GM23338 (cell line): ENCODE measurements at regions not wholly inside any gene's neighbourhood (a gene's known extent, or its start where the extent isn't known, plus 50 kb on each side); places are given as distances from the start of the nearest gene placed in this dataset.

Experiments used
- CREB1 ChIP-seq: fragments of 250-450 bp; sonication (Bioruptor Pico); IDR thresholded peaks from 2 replicates; pipeline ENCODE4 v1.5.0; 2020; ENCODE audit warnings: low read depth, mild to moderate bottlenecking, moderate library complexity
- EZH2 ChIP-seq: fragments of 200-600 bp; sonication (generic); IDR thresholded peaks from one replicate; pipeline ENCODE4 v1.8.0; 2017; ENCODE audit warnings: antibody characterized with exemption, mild to moderate bottlenecking, low read depth; ENCODE audit not compliant: unreplicated experiment
- EZH2phosphoT487 ChIP-seq: fragments of 200-600 bp; sonication (generic); IDR thresholded peaks from one replicate; pipeline ENCODE4 v1.8.1; 2018; ENCODE audit warnings: antibody characterized with exemption; ENCODE audit not compliant: unreplicated experiment
- POLR2AphosphoS5 ChIP-seq: IDR thresholded peaks from 2 replicates; pipeline ENCODE4 v1.6.1; 2016; ENCODE audit warnings: antibody characterized with exemption, low read depth
- TF ChIP-seq, protein P1 (sequence below), 2 experiments: fragments of 200-600 bp in 1 of 2; sonication (generic) in 1 of 2; conservative IDR thresholded peaks; 2 replicates each; pipeline versions ENCODE4 v1.5.1 to v1.6.1; 2016 to 2017; ENCODE audit warnings: antibody characterized with exemption in 2 of 2, low read depth in 2 of 2, mild to moderate bottlenecking in 2 of 2, moderate library complexity in 1 of 2
- TF ChIP-seq, protein P2 (sequence below): IDR thresholded peaks from one replicate; pipeline ENCODE4 v1.6.1; 2018; ENCODE audit warnings: antibody characterized with exemption; ENCODE audit not compliant: unreplicated experiment

GRCh38 chr2:142803158-142803557, 74.3 kb upstream of the KYNU start:
- TF ChIP-seq POLR2AphosphoS5 (no peak), EZH2 (no peak), EZH2phosphoT487 (no peak), CREB1 (no peak)
- TF ChIP-seq, protein P1, sequence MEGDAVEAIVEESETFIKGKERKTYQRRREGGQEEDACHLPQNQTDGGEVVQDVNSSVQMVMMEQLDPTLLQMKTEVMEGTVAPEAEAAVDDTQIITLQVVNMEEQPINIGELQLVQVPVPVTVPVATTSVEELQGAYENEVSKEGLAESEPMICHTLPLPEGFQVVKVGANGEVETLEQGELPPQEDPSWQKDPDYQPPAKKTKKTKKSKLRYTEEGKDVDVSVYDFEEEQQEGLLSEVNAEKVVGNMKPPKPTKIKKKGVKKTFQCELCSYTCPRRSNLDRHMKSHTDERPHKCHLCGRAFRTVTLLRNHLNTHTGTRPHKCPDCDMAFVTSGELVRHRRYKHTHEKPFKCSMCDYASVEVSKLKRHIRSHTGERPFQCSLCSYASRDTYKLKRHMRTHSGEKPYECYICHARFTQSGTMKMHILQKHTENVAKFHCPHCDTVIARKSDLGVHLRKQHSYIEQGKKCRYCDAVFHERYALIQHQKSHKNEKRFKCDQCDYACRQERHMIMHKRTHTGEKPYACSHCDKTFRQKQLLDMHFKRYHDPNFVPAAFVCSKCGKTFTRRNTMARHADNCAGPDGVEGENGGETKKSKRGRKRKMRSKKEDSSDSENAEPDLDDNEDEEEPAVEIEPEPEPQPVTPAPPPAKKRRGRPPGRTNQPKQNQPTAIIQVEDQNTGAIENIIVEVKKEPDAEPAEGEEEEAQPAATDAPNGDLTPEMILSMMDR (conservative IDR thresholded peaks at IDR 0.05; ENCODE audit: low read depth in 2 of 2) = no peak
- TF ChIP-seq, protein P2, sequence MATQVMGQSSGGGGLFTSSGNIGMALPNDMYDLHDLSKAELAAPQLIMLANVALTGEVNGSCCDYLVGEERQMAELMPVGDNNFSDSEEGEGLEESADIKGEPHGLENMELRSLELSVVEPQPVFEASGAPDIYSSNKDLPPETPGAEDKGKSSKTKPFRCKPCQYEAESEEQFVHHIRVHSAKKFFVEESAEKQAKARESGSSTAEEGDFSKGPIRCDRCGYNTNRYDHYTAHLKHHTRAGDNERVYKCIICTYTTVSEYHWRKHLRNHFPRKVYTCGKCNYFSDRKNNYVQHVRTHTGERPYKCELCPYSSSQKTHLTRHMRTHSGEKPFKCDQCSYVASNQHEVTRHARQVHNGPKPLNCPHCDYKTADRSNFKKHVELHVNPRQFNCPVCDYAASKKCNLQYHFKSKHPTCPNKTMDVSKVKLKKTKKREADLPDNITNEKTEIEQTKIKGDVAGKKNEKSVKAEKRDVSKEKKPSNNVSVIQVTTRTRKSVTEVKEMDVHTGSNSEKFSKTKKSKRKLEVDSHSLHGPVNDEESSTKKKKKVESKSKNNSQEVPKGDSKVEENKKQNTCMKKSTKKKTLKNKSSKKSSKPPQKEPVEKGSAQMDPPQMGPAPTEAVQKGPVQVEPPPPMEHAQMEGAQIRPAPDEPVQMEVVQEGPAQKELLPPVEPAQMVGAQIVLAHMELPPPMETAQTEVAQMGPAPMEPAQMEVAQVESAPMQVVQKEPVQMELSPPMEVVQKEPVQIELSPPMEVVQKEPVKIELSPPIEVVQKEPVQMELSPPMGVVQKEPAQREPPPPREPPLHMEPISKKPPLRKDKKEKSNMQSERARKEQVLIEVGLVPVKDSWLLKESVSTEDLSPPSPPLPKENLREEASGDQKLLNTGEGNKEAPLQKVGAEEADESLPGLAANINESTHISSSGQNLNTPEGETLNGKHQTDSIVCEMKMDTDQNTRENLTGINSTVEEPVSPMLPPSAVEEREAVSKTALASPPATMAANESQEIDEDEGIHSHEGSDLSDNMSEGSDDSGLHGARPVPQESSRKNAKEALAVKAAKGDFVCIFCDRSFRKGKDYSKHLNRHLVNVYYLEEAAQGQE = no peak
